PC-9 (cell line): ENCODE measurements at regions not wholly inside any gene's neighbourhood (a gene's known extent, or its start where the extent isn't known, plus 50 kb on each side); places are given as distances from the start of the nearest gene placed in this dataset.

Experiments used
- BruUV-seq: library from RNA; stranded (reverse); fragments of 400-500 nt; replicated peaks from 2 replicates; lab custom pipeline; 2021; lab: Mats Ljungman, UMichigan
- CTCF ChIA-PET: fragments of 300-600 bp; sonication (Branson Sonifier 250); formaldehyde crosslinking; loops from one replicate; lab custom pipeline; 2022; ENCODE audit warnings: antibody characterized with exemption; lab: Charles Lee
- POLR2A ChIA-PET: fragments of 300-600 bp; sonication (Branson Sonifier 250); formaldehyde crosslinking; loops from one replicate; lab custom pipeline; 2022; ENCODE audit warnings: antibody characterized with exemption; ENCODE audit not compliant: unreplicated experiment; lab: Charles Lee
- DNase-seq, 2 experiments: peaks; one replicate each; pipeline versions ENCODE4 v3.0.0 to v3.0.0-alpha.2; 2015 to 2022; ENCODE audit warnings: mixed read lengths in 1 of 2
- H2AFZ ChIP-seq: fragments of 200-600 bp; sonication (generic); 2 replicates; pipeline ENCODE4 v1.8.1; 2017; ENCODE audit warnings: antibody characterized with exemption
- H3F3A ChIP-seq: fragments of 200-600 bp; sonication (generic); 2 replicates; pipeline ENCODE4 v1.8.1; 2017; ENCODE audit warnings: antibody characterized with exemption, mild to moderate bottlenecking, low read depth; ENCODE audit not compliant: insufficient read depth
- H3K27ac ChIP-seq: fragments of 200-600 bp; sonication (generic); 2 replicates; pipeline ENCODE4 v1.6.1; 2016; ENCODE audit warnings: mixed run types
- H3K27me3 ChIP-seq: fragments of 200-600 bp; sonication (generic); 2 replicates; pipeline ENCODE4 v1.6.1; 2016; ENCODE audit warnings: low read depth, mixed run types; ENCODE audit not compliant: insufficient read depth
- H3K36me3 ChIP-seq: fragments of 200-600 bp; sonication (generic); 2 replicates; pipeline ENCODE4 v1.6.1; 2016; ENCODE audit warnings: low read depth, mixed run types
- H3K4me1 ChIP-seq: fragments of 200-600 bp; sonication (generic); replicated peaks from 2 replicates; pipeline ENCODE4 v1.6.1; 2016; ENCODE audit warnings: mixed run types; ENCODE audit not compliant: insufficient read depth
- H3K4me2 ChIP-seq: fragments of 200-600 bp; sonication (generic); 2 replicates; pipeline ENCODE4 v1.6.1; 2017; ENCODE audit warnings: mixed run types
- H3K4me3 ChIP-seq: fragments of 200-600 bp; sonication (generic); 2 replicates; pipeline ENCODE4 v1.6.1; 2016; ENCODE audit warnings: mixed run types
- H3K79me2 ChIP-seq: fragments of 200-600 bp; sonication (generic); 2 replicates; pipeline ENCODE4 v1.6.1; 2017; ENCODE audit warnings: low read depth, mixed run types
- H3K9me2 ChIP-seq: fragments of 200-600 bp; sonication (generic); 2 replicates; pipeline ENCODE4 v1.8.1; 2017; ENCODE audit warnings: mild to moderate bottlenecking; ENCODE audit not compliant: insufficient read depth
- H3K9me3 ChIP-seq: fragments of 200-600 bp; sonication (generic); 2 replicates; pipeline ENCODE4 v1.8.1; 2016; ENCODE audit warnings: low read depth; ENCODE audit not compliant: insufficient read depth
- H4K20me1 ChIP-seq: fragments of 200-600 bp; sonication (generic); 2 replicates; pipeline ENCODE4 v1.8.1; 2017; ENCODE audit not compliant: insufficient read depth
- CTCF ChIP-seq: fragments of 200-600 bp; sonication (generic); conservative IDR thresholded peaks from 2 replicates; pipeline ENCODE4 v1.6.1; 2017; ENCODE audit warnings: mixed run types, antibody characterized with exemption, mild to moderate bottlenecking, moderate library complexity
- EZH2 ChIP-seq: fragments of 200-600 bp; sonication (generic); IDR thresholded peaks from 2 replicates; pipeline ENCODE4 v1.8.0; 2017; ENCODE audit warnings: antibody characterized with exemption, low read depth
- intact Hi-C: fragments of 100-400 bp; cut with micrococcal nuclease; formaldehyde crosslinking; loops from one replicate; pipeline ENCODE4 v1.10.0; 2022; ENCODE audit not compliant: unreplicated experiment

DNA sequence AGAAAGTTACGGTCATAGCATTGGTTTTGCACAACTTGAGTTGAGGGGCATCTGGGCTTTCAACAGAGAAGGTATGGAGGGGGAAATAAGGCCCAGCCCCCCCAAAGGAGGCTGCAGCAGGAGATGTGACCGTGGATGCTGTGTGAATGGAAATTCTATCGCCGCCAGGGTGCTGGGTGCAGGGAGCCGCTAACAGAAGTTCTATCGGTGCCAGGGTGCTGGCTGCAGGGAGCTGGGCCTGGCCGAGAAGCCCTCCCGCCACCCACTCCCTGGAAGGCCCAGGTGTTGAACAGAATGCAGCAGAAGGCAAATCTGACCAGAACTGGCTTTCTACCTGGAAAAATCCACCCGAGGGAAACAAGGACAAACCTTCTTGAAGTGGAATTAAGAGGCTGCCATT, 115.0 kb downstream of the SHANK2 start:
- Histone ChIP-seq H3K27ac (no peak overlapping the region), H3K9me2 (no peaks in the 10 kb centered on the region), H3F3A (no peaks in the 10 kb centered on the region), H3K79me2 (no peaks in the 10 kb centered on the region), H3K4me1 (no peaks in the 10 kb centered on the region), H3K36me3 (no peaks in the 10 kb centered on the region), H4K20me1 (peaks cover 4% of the 10 kb centered on the region), H3K4me2 (no peak overlapping the region), H3K9me3 (no peaks in the 10 kb centered on the region), H3K27me3 (no peaks in the 10 kb centered on the region), H3K4me3 (no peak overlapping the region), H2AFZ (no peak overlapping the region)
- no TSS peak for BruUV-seq
- TF ChIP-seq EZH2 (no peak), CTCF (no peak)
- intact Hi-C loops: no loop called here
- ChIA-PET CTCF (no interaction called here), POLR2A (no interaction called here)
- no peak for DNase-seq

GRCh38 chr11:71136095-71136845, 116.1 kb downstream of the SHANK2 start:
- no peak overlapping the region for H3K4me2 ChIP-seq
- no peaks in the 10 kb centered on the region for H3F3A ChIP-seq
- no peak for DNase-seq
- TF ChIP-seq CTCF (no peak), EZH2 (no peak)
- H3K4me3 ChIP-seq: no peak overlapping the region
- no peaks in the 10 kb centered on the region for H3K36me3 ChIP-seq
- no TSS peak for BruUV-seq
- no peaks in the 10 kb centered on the region for H3K27me3 ChIP-seq
- no peak overlapping the region for H2AFZ ChIP-seq
- no peaks in the 10 kb centered on the region for H3K79me2 ChIP-seq
- POLR2A ChIA-PET: no interaction called here
- H3K4me1 ChIP-seq: no peaks in the 10 kb centered on the region
- peaks cover 4% of the 10 kb centered on the region; the same call in 1 of the 2 replicates for H4K20me1 ChIP-seq
- intact Hi-C loops: no loop called here
- H3K27ac ChIP-seq: no peak overlapping the region
- no peaks in the 10 kb centered on the region for H3K9me2 ChIP-seq
- CTCF ChIA-PET: no interaction called here
- no peaks in the 10 kb centered on the region for H3K9me3 ChIP-seq

DNA sequence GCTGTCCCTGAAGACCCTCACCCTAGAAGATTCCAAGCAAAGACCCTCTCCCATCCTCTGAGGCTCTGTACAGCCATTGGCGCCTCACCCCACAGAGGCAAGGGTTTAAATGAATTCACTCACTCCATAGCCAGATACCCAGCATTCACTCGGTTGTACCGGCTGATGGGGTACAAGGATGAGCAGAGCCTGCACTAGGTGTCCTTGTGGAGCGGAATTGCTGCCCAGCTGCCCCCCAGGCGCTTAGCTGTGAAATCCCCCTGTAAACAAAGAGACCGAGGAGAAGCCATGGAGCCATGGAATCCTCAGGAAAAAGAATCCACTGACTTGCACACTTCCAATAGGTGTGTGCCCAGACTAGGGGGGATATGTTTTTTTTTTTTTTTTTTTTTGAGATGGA, 117.3 kb downstream of the SHANK2 start:
- Histone ChIP-seq H3F3A (no peaks in the 10 kb centered on the region), H2AFZ (no peak overlapping the region), H3K4me3 (no peak overlapping the region), H4K20me1 (peaks cover 4% of the 10 kb centered on the region; the same call in 1 of the 2 replicates), H3K36me3 (no peaks in the 10 kb centered on the region), H3K27me3 (no peaks in the 10 kb centered on the region), H3K4me1 (no peaks in the 10 kb centered on the region), H3K9me3 (no peaks in the 10 kb centered on the region), H3K27ac (no peak overlapping the region), H3K9me2 (no peaks in the 10 kb centered on the region), H3K4me2 (no peak overlapping the region), H3K79me2 (no peaks in the 10 kb centered on the region)
- BruUV-seq: no TSS peak
- DNase-seq: no peak
- intact Hi-C loops: no loop called here
- no peak for TF ChIP-seq EZH2
- TF ChIP-seq CTCF: no peak
- ChIA-PET CTCF (no interaction called here), POLR2A (no interaction called here)
